Mammary epithelial cell (primary cell): ENCODE measurements at regions not wholly inside any gene's neighbourhood (a gene's known extent, or its start where the extent isn't known, plus 50 kb on each side); places are given as distances from the start of the nearest gene placed in this dataset.

Source experiments
- EZH2 ChIP-seq: IDR thresholded peaks from 2 replicates; pipeline ENCODE4 v1.6.1; 2012; ENCODE audit warnings: low read length, inconsistent platforms, borderline replicate concordance
- TF ChIP-seq, protein P1 (sequence below), 2 donors: IDR thresholded peaks in 1 of 2; conservative IDR thresholded peaks in 1 of 2; 2 replicates each; pipeline ENCODE4 v1.5.1; 2011 to 2012; ENCODE audit warnings: inconsistent platforms in 2 of 2, low read length in 2 of 2, mild to moderate bottlenecking in 2 of 2, control low read depth in 1 of 2, low read depth in 1 of 2; ENCODE audit not compliant: insufficient read depth in 1 of 2; ENCODE audit errors: extremely low read depth in 1 of 2

GRCh38 chr2:56674084-56674483 is 490.3 kb downstream of the CCDC85A start:
- TF ChIP-seq, protein P1, sequence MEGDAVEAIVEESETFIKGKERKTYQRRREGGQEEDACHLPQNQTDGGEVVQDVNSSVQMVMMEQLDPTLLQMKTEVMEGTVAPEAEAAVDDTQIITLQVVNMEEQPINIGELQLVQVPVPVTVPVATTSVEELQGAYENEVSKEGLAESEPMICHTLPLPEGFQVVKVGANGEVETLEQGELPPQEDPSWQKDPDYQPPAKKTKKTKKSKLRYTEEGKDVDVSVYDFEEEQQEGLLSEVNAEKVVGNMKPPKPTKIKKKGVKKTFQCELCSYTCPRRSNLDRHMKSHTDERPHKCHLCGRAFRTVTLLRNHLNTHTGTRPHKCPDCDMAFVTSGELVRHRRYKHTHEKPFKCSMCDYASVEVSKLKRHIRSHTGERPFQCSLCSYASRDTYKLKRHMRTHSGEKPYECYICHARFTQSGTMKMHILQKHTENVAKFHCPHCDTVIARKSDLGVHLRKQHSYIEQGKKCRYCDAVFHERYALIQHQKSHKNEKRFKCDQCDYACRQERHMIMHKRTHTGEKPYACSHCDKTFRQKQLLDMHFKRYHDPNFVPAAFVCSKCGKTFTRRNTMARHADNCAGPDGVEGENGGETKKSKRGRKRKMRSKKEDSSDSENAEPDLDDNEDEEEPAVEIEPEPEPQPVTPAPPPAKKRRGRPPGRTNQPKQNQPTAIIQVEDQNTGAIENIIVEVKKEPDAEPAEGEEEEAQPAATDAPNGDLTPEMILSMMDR (conservative IDR thresholded peaks at IDR 0.05 in 1 of 2, IDR thresholded peaks at IDR 0.05 in 1 of 2; ENCODE audit: extremely low read depth in 1 of 2, insufficient read depth in 1 of 2, low read depth in 1 of 2, low read length in 2 of 2), result no peak
- no peak for TF ChIP-seq EZH2
